K562 (cell line): ENCODE measurements at regions not wholly inside any gene's neighbourhood (a gene's known extent, or its start where the extent isn't known, plus 50 kb on each side); places are given as distances from the start of the nearest gene placed in this dataset.

Experiments
- ATAC-seq: fragments of 200-7000 bp; cut with Tn5 transposase; 3 replicates; pipeline ENCODE4 v1.9.1; 2020; ENCODE audit warnings: moderate library complexity
- BruUV-seq: library from RNA; stranded (reverse); fragments of 400-500 nt; replicated peaks from 2 replicates; lab custom pipeline; 2021; lab: Mats Ljungman, UMichigan
- CTCF ChIA-PET: fragments of 300-600 bp; formaldehyde crosslinking; extraction: SDS; loops from one replicate; lab custom pipeline; 2021; ENCODE audit warnings: low intra/inter-chr PET ratio; lab: Yijun Ruan, JAX
- POLR2A ChIA-PET: fragments of 300-600, 350-650 bp; sonication (Branson Sonifier 250); formaldehyde crosslinking; extraction: SDS; loops from one replicate; lab custom pipeline; 2021; ENCODE audit warnings: antibody characterized with exemption, inconsistent platforms; lab: Yijun Ruan, JAX
- DNase-seq, 4 experiments: peaks; one replicate each; pipeline versions ENCODE4 v3.0.0 to v3.0.0-alpha.2; 2011 to 2018; ENCODE audit warnings: low spot score in 3 of 4, mixed read lengths in 3 of 4; ENCODE audit errors: extremely low read depth in 1 of 4
- FAIRE-seq: peaks from 2 replicates; lab custom pipeline; 2011; peaks lifted over from hg19 to GRCh38; lab: Jason Lieb, UNC
- H2AFZ ChIP-seq: 2 replicates; pipeline ENCODE4 v1.6.0; 2011; ENCODE audit warnings: low read depth, low read length, control low read depth, inconsistent platforms
- H3K27ac ChIP-seq: fragments of 200-600 bp; 3 replicates; pipeline ENCODE4 v1.8.0; 2011; ENCODE audit warnings: low read depth, mild to moderate bottlenecking, control low read depth, inconsistent platforms, low read length, moderate library complexity, mixed read lengths; ENCODE audit errors: extremely low read depth
- H3K27me3 ChIP-seq, 2 experiments: fragments of 300-600 bp in 1 of 2; 2 replicates in 1 of 2; 3 replicates in 1 of 2; pipeline versions ENCODE4 v1.6.0 to v1.8.0; 2011; ENCODE audit warnings: inconsistent platforms in 2 of 2, low read length in 2 of 2, mild to moderate bottlenecking in 1 of 2, mixed read lengths in 1 of 2, moderate library complexity in 1 of 2; ENCODE audit not compliant: control insufficient read depth in 2 of 2, insufficient read depth in 2 of 2
- H3K36me3 ChIP-seq: fragments of 300-600 bp; 3 replicates; pipeline ENCODE4 v1.8.0; 2011; ENCODE audit warnings: mild to moderate bottlenecking, low read length, inconsistent platforms; ENCODE audit not compliant: control insufficient read depth, insufficient read depth
- H3K4me1 ChIP-seq, 2 experiments: fragments of 200-600 bp in 1 of 2; replicated peaks in 1 of 2; 2 replicates in 1 of 2; 3 replicates in 1 of 2; pipeline versions ENCODE4 v1.5.1 to v1.8.0; 2011; ENCODE audit warnings: inconsistent platforms in 2 of 2, low read length in 2 of 2, mild to moderate bottlenecking in 1 of 2, mixed read lengths in 1 of 2, moderate library complexity in 1 of 2; ENCODE audit not compliant: control insufficient read depth in 2 of 2, insufficient read depth in 2 of 2
- H3K4me2 ChIP-seq: 2 replicates; pipeline ENCODE4 v1.6.1; 2011; ENCODE audit warnings: low read length, control low read depth, inconsistent platforms, mixed read lengths; ENCODE audit not compliant: insufficient read depth
- H3K4me3 ChIP-seq: fragments of 200-600 bp; sonication (generic), shearing (Covaris generic); 2 replicates; pipeline ENCODE4 v1.5.1; 2016; ENCODE audit warnings: control low read depth, inconsistent platforms
- H3K79me2 ChIP-seq: fragments of 200-600 bp; 3 replicates; pipeline ENCODE4 v1.8.0; 2011; ENCODE audit warnings: low read length, inconsistent platforms; ENCODE audit not compliant: control insufficient read depth, insufficient read depth
- H3K9ac ChIP-seq, 2 experiments: 2 replicates each; pipeline versions ENCODE4 v1.6.0 to v1.6.1; 2011; ENCODE audit warnings: low read depth in 2 of 2, low read length in 2 of 2, control low read depth in 1 of 2, inconsistent platforms in 1 of 2, mild to moderate bottlenecking in 1 of 2, mixed read lengths in 1 of 2; ENCODE audit not compliant: insufficient read depth in 1 of 2
- H3K9me1 ChIP-seq: one replicate; pipeline ENCODE4 v1.6.0; 2011; ENCODE audit warnings: inconsistent platforms, mild to moderate bottlenecking, low read length, moderate library complexity; ENCODE audit not compliant: control insufficient read depth, insufficient read depth
- H3K9me3 ChIP-seq: replicated peaks from 2 replicates; pipeline ENCODE4 v1.5.1; 2011; ENCODE audit warnings: low read depth, low read length, inconsistent platforms; ENCODE audit not compliant: control insufficient read depth, insufficient read depth
- H4K20me1 ChIP-seq: replicated peaks from 2 replicates; pipeline ENCODE4 v1.6.1; 2011; ENCODE audit warnings: low read length, inconsistent platforms, mixed read lengths; ENCODE audit not compliant: control insufficient read depth, insufficient read depth
- BRF1 ChIP-seq: IDR thresholded peaks from 3 replicates; pipeline ENCODE4 v1.6.1; 2011; ENCODE audit warnings: borderline replicate concordance, mild to moderate bottlenecking; ENCODE audit not compliant: insufficient read length; ENCODE audit errors: extremely low read depth
- CBX2 ChIP-seq: fragments of 200-600 bp; sonication (generic); IDR thresholded peaks from one replicate; pipeline ENCODE4 v1.6.1; 2012; ENCODE audit warnings: mild to moderate bottlenecking, low read length, inconsistent platforms; ENCODE audit not compliant: insufficient read depth, poor library complexity, severe bottlenecking
- HSF4 ChIP-seq: fragments of 250-450 bp; sonication (Bioruptor Pico); IDR thresholded peaks from 2 replicates; pipeline ENCODE4 v2.1.2; 2022; ENCODE audit warnings: mild to moderate bottlenecking, moderate library complexity, borderline replicate concordance
- MED1 ChIP-seq: sonication (generic); formaldehyde crosslinking; IDR thresholded peaks from 2 replicates; pipeline ENCODE4 v1.8.1; 2023; ENCODE audit warnings: missing genetic modification reagents, borderline replicate concordance
- MGA ChIP-seq: fragments of 450-650 bp; IDR thresholded peaks from 2 replicates; pipeline ENCODE4 v1.6.1; 2016; ENCODE audit warnings: mild to moderate bottlenecking, moderate library complexity
- NCOA4 ChIP-seq: fragments of 450-650 bp; IDR thresholded peaks from 2 replicates; pipeline ENCODE4 v1.6.1; 2018; ENCODE audit warnings: mild to moderate bottlenecking; ENCODE audit not compliant: partially characterized antibody
- NEUROD1 ChIP-seq: fragments of 150-350 bp; IDR thresholded peaks from 2 replicates; pipeline ENCODE4 v1.6.1; 2014; ENCODE audit warnings: borderline replicate concordance, low read length, low read depth; ENCODE audit not compliant: partially characterized antibody
- NRF1 ChIP-seq, 2 experiments: fragments of 450-650 bp; IDR thresholded peaks in 1 of 2; conservative IDR thresholded peaks in 1 of 2; 2 replicates each; pipeline ENCODE4 v1.6.1; 2014; ENCODE audit warnings: mild to moderate bottlenecking in 2 of 2
- SMARCA5 ChIP-seq: fragments of 450-650 bp; IDR thresholded peaks from 2 replicates; pipeline ENCODE4 v1.6.1; 2016
- ZNF165 ChIP-seq: fragments of 250-450 bp; sonication (Bioruptor Pico); IDR thresholded peaks from 2 replicates; pipeline ENCODE4 v1.4.0; 2020; ENCODE audit warnings: borderline replicate concordance
- ZNF584 ChIP-seq: fragments of 200-800 bp; sonication (Bioruptor generic); IDR thresholded peaks from 2 replicates; pipeline ENCODE4 v1.6.1; 2016; ENCODE audit warnings: low read depth, mild to moderate bottlenecking, missing genetic modification characterization, missing compliant biosample characterization
- ZSCAN29 ChIP-seq: fragments of 450-650 bp; IDR thresholded peaks from 2 replicates; pipeline ENCODE4 v1.6.1; 2017
- WGBS: fragments of 100-300 bp; shearing (Covaris generic); methylation state at CpG from one replicate; pipeline ENCODE4 v1.1.6; 2016; ENCODE audit warnings: low coverage, mixed read lengths; ENCODE audit not compliant: insufficient coverage; ENCODE audit errors: missing lambda C conversion rate; 5-methylcytosine and 5-hydroxymethylcytosine counted together
- in situ Hi-C: fragments of 300-500 bp; cut with MboI; formaldehyde crosslinking; loops from 4 replicates; pipeline ENCODE4 v1.15.0; 2018; ENCODE audit warnings: inconsistent platforms, mixed read lengths
- intact Hi-C: fragments of 100-400 bp; cut with micrococcal nuclease; formaldehyde crosslinking; loops from 2 replicates; pipeline ENCODE4 v1.14.2; 2022

DNA sequence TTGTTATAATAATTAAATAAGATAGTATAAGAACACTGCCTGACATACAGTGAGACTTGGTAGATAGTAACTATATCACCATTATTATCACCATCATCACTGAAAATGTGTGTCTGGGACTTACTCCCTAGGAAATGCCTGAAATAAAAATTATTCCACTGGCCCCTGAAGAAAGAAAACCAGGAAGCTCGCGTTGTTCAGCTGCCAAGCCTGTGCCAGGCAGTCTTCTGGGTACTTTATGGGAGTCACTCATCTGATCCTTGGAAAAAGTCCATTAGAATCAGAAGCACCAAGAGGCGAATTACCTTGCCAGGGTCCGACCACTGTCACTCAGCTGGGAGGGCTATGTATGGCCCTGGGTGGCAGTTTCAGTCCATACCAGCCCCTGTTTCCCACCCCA, 220.3 kb upstream of the TPM1 start (continued):
- no peak for TF ChIP-seq SMARCA5
- no peak for TF ChIP-seq NRF1 (conservative IDR thresholded peaks at IDR 0.05 in 1 of 2, IDR thresholded peaks at IDR 0.05 in 1 of 2)
- TF ChIP-seq, all 486 proteins: peak for 0

GRCh38 chr15:62823561-62823960, 219.0 kb upstream of the TPM1 start:
- no peaks in the 10 kb centered on the region for H3K9me1 ChIP-seq
- no peak for TF ChIP-seq NCOA4
- no peak for TF ChIP-seq CBX2
- no peak for TF ChIP-seq ZNF584 (CRISPR knock-in tag)
- no peak for TF ChIP-seq ZNF165 (CRISPR knock-in tag)
- no peak for TF ChIP-seq HSF4
- TF ChIP-seq ZSCAN29: no peak
- no peak for TF ChIP-seq NEUROD1
- TF ChIP-seq MED1 (CRISPR knock-in tag): no peak
- TF ChIP-seq BRF1: no peak
- TF ChIP-seq MGA: no peak

More at GRCh38 chr15:62823561-62823960, 219.0 kb upstream of the TPM1 start:
- no peaks in the 10 kb centered on the region for H3K9me3 ChIP-seq
- H3K4me3 ChIP-seq: no peak overlapping the region
- H3K79me2 ChIP-seq: no peaks in the 10 kb centered on the region
- H2AFZ ChIP-seq: no peak overlapping the region
- H3K27me3 ChIP-seq: peaks cover 4 to 21% of the 10 kb centered on the region in 2 experiments; a peak in 3 of 5 replicates
- BruUV-seq: no TSS peak
- FAIRE-seq (no peak), ATAC-seq (no peak), DNase-seq (no peak)
- ChIA-PET POLR2A (no interaction called here), CTCF (no interaction called here)
- H3K4me1 ChIP-seq: no peaks in the 10 kb centered on the region
- no peak overlapping the region for H3K27ac ChIP-seq
- no peak overlapping the region for H3K4me2 ChIP-seq
- WGBS: under 1% methylated on average over 8 of the region's 8 CpGs
- intact Hi-C loops (no loop called here), in situ Hi-C loops (no loop called here)
- H4K20me1 ChIP-seq: no peaks in the 10 kb centered on the region
- H3K9ac ChIP-seq: no peak overlapping the region
- H3K36me3 ChIP-seq: no peaks in the 10 kb centered on the region
